K562 (cell line): ENCODE measurements at regions not wholly inside any gene's neighbourhood (a gene's known extent, or its start where the extent isn't known, plus 50 kb on each side); places are given as distances from the start of the nearest gene placed in this dataset.

Source experiments
- ATAC-seq: fragments of 200-7000 bp; cut with Tn5 transposase; 3 replicates; pipeline ENCODE4 v1.9.1; 2020; ENCODE audit warnings: moderate library complexity
- BruUV-seq: library from RNA; stranded (reverse); fragments of 400-500 nt; replicated peaks from 2 replicates; lab custom pipeline; 2021; lab: Mats Ljungman, UMichigan
- CTCF ChIA-PET: fragments of 300-600 bp; formaldehyde crosslinking; extraction: SDS; loops from one replicate; lab custom pipeline; 2021; ENCODE audit warnings: low intra/inter-chr PET ratio; lab: Yijun Ruan, JAX
- POLR2A ChIA-PET: fragments of 300-600, 350-650 bp; sonication (Branson Sonifier 250); formaldehyde crosslinking; extraction: SDS; loops from one replicate; lab custom pipeline; 2021; ENCODE audit warnings: antibody characterized with exemption, inconsistent platforms; lab: Yijun Ruan, JAX
- DNase-seq, 4 experiments: peaks; one replicate each; pipeline versions ENCODE4 v3.0.0 to v3.0.0-alpha.2; 2011 to 2018; ENCODE audit warnings: low spot score in 3 of 4, mixed read lengths in 3 of 4; ENCODE audit errors: extremely low read depth in 1 of 4
- FAIRE-seq: peaks from 2 replicates; lab custom pipeline; 2011; peaks lifted over from hg19 to GRCh38; lab: Jason Lieb, UNC
- H2AFZ ChIP-seq: 2 replicates; pipeline ENCODE4 v1.6.0; 2011; ENCODE audit warnings: low read depth, low read length, control low read depth, inconsistent platforms
- H3K27ac ChIP-seq: fragments of 200-600 bp; 3 replicates; pipeline ENCODE4 v1.8.0; 2011; ENCODE audit warnings: low read depth, mild to moderate bottlenecking, control low read depth, inconsistent platforms, low read length, moderate library complexity, mixed read lengths; ENCODE audit errors: extremely low read depth
- H3K27me3 ChIP-seq, 2 experiments: fragments of 300-600 bp in 1 of 2; 2 replicates in 1 of 2; 3 replicates in 1 of 2; pipeline versions ENCODE4 v1.6.0 to v1.8.0; 2011; ENCODE audit warnings: inconsistent platforms in 2 of 2, low read length in 2 of 2, mild to moderate bottlenecking in 1 of 2, mixed read lengths in 1 of 2, moderate library complexity in 1 of 2; ENCODE audit not compliant: control insufficient read depth in 2 of 2, insufficient read depth in 2 of 2
- H3K36me3 ChIP-seq: fragments of 300-600 bp; 3 replicates; pipeline ENCODE4 v1.8.0; 2011; ENCODE audit warnings: mild to moderate bottlenecking, low read length, inconsistent platforms; ENCODE audit not compliant: control insufficient read depth, insufficient read depth
- H3K4me1 ChIP-seq, 2 experiments: fragments of 200-600 bp in 1 of 2; replicated peaks in 1 of 2; 2 replicates in 1 of 2; 3 replicates in 1 of 2; pipeline versions ENCODE4 v1.5.1 to v1.8.0; 2011; ENCODE audit warnings: inconsistent platforms in 2 of 2, low read length in 2 of 2, mild to moderate bottlenecking in 1 of 2, mixed read lengths in 1 of 2, moderate library complexity in 1 of 2; ENCODE audit not compliant: control insufficient read depth in 2 of 2, insufficient read depth in 2 of 2
- H3K4me2 ChIP-seq: 2 replicates; pipeline ENCODE4 v1.6.1; 2011; ENCODE audit warnings: low read length, control low read depth, inconsistent platforms, mixed read lengths; ENCODE audit not compliant: insufficient read depth
- H3K4me3 ChIP-seq: fragments of 200-600 bp; sonication (generic), shearing (Covaris generic); 2 replicates; pipeline ENCODE4 v1.5.1; 2016; ENCODE audit warnings: control low read depth, inconsistent platforms
- H3K79me2 ChIP-seq: fragments of 200-600 bp; 3 replicates; pipeline ENCODE4 v1.8.0; 2011; ENCODE audit warnings: low read length, inconsistent platforms; ENCODE audit not compliant: control insufficient read depth, insufficient read depth
- H3K9ac ChIP-seq, 2 experiments: 2 replicates each; pipeline versions ENCODE4 v1.6.0 to v1.6.1; 2011; ENCODE audit warnings: low read depth in 2 of 2, low read length in 2 of 2, control low read depth in 1 of 2, inconsistent platforms in 1 of 2, mild to moderate bottlenecking in 1 of 2, mixed read lengths in 1 of 2; ENCODE audit not compliant: insufficient read depth in 1 of 2
- H3K9me1 ChIP-seq: one replicate; pipeline ENCODE4 v1.6.0; 2011; ENCODE audit warnings: inconsistent platforms, mild to moderate bottlenecking, low read length, moderate library complexity; ENCODE audit not compliant: control insufficient read depth, insufficient read depth
- H3K9me3 ChIP-seq: replicated peaks from 2 replicates; pipeline ENCODE4 v1.5.1; 2011; ENCODE audit warnings: low read depth, low read length, inconsistent platforms; ENCODE audit not compliant: control insufficient read depth, insufficient read depth
- H4K20me1 ChIP-seq: replicated peaks from 2 replicates; pipeline ENCODE4 v1.6.1; 2011; ENCODE audit warnings: low read length, inconsistent platforms, mixed read lengths; ENCODE audit not compliant: control insufficient read depth, insufficient read depth
- ATF1 ChIP-seq, 2 experiments: fragments of 450-650 bp in 1 of 2; IDR thresholded peaks; 2 replicates each; pipeline ENCODE4 v1.6.1; 2016; ENCODE audit warnings: missing compliant biosample characterization in 1 of 2, missing genetic modification characterization in 1 of 2
- BRF1 ChIP-seq: IDR thresholded peaks from 3 replicates; pipeline ENCODE4 v1.6.1; 2011; ENCODE audit warnings: borderline replicate concordance, mild to moderate bottlenecking; ENCODE audit not compliant: insufficient read length; ENCODE audit errors: extremely low read depth
- CTBP1 ChIP-seq: fragments of 450-650 bp; IDR thresholded peaks from 2 replicates; pipeline ENCODE4 v1.6.1; 2016; ENCODE audit warnings: borderline replicate concordance
- ELF2 ChIP-seq: fragments of 250-450 bp; sonication (Bioruptor Pico); IDR thresholded peaks from 2 replicates; pipeline ENCODE4 v1.5.0; 2021; ENCODE audit warnings: mild to moderate bottlenecking
- FOXK2 ChIP-seq, 2 experiments: fragments of 450-650 bp; IDR thresholded peaks in 1 of 2; conservative IDR thresholded peaks in 1 of 2; 2 replicates each; pipeline ENCODE4 v1.6.1; 2016; ENCODE audit warnings: low read depth in 2 of 2, mild to moderate bottlenecking in 1 of 2
- MCM5 ChIP-seq: fragments of 450-650 bp; IDR thresholded peaks from 2 replicates; pipeline ENCODE4 v1.6.1; 2016; ENCODE audit warnings: low read depth
- MYBL2 ChIP-seq, 2 experiments: fragments of 450-650 bp in 1 of 2; sonication (generic) in 1 of 2; formaldehyde crosslinking in 1 of 2; IDR thresholded peaks; 2 replicates each; pipeline versions ENCODE4 v1.6.1 to v1.8.1; 2017 to 2022; ENCODE audit warnings: borderline replicate concordance in 1 of 2, inconsistent platforms in 1 of 2, low read depth in 1 of 2, mild to moderate bottlenecking in 1 of 2, missing genetic modification reagents in 1 of 2, moderate library complexity in 1 of 2
- NFRKB ChIP-seq: fragments of 450-650 bp; IDR thresholded peaks from 2 replicates; pipeline ENCODE4 v1.6.1; 2016; ENCODE audit warnings: low read depth
- NFXL1 ChIP-seq: fragments of 450-650 bp; formaldehyde crosslinking; IDR thresholded peaks from 2 replicates; pipeline ENCODE4 v1.4.0; 2021; ENCODE audit warnings: mild to moderate bottlenecking
- OTX1 ChIP-seq: fragments of 450-650 bp; formaldehyde crosslinking; IDR thresholded peaks from 2 replicates; pipeline ENCODE4 v1.4.0; 2022; ENCODE audit warnings: mild to moderate bottlenecking
- PPARD ChIP-seq: fragments of 250-450 bp; sonication (Bioruptor Pico); IDR thresholded peaks from 2 replicates; pipeline ENCODE4 v1.8.0; 2022; ENCODE audit warnings: inconsistent platforms, mild to moderate bottlenecking, moderate library complexity
- RFX5 ChIP-seq: IDR thresholded peaks from 2 replicates; pipeline ENCODE4 v1.6.1; 2011; ENCODE audit warnings: low read depth, mild to moderate bottlenecking, improper control_type of control experiment, low read length
- ZNF143 ChIP-seq: sonication (generic); formaldehyde crosslinking; IDR thresholded peaks from 2 replicates; pipeline ENCODE4 v1.9.0; 2022; ENCODE audit warnings: mild to moderate bottlenecking, missing genetic modification reagents
- WGBS: fragments of 100-300 bp; shearing (Covaris generic); methylation state at CpG from one replicate; pipeline ENCODE4 v1.1.6; 2016; ENCODE audit warnings: low coverage, mixed read lengths; ENCODE audit not compliant: insufficient coverage; ENCODE audit errors: missing lambda C conversion rate; 5-methylcytosine and 5-hydroxymethylcytosine counted together
- in situ Hi-C: fragments of 300-500 bp; cut with MboI; formaldehyde crosslinking; loops from 4 replicates; pipeline ENCODE4 v1.15.0; 2018; ENCODE audit warnings: inconsistent platforms, mixed read lengths
- intact Hi-C: fragments of 100-400 bp; cut with micrococcal nuclease; formaldehyde crosslinking; loops from 2 replicates; pipeline ENCODE4 v1.14.2; 2022
- TF ChIP-seq, protein P1 (sequence below): fragments of 450-650 bp; IDR thresholded peaks from 2 replicates; pipeline ENCODE4 v1.6.1; 2017; ENCODE audit warnings: mild to moderate bottlenecking, moderate library complexity
- TF ChIP-seq, protein P2 (sequence below): fragments of 250-450 bp; sonication (Bioruptor Pico); IDR thresholded peaks from 2 replicates; pipeline ENCODE4 v1.5.0; 2020; ENCODE audit warnings: mild to moderate bottlenecking
- TF ChIP-seq, protein P3 (sequence below): fragments of 250-450 bp; sonication (Bioruptor Pico); IDR thresholded peaks from 2 replicates; pipeline ENCODE4 v1.8.0; 2022; ENCODE audit warnings: moderate library complexity, mild to moderate bottlenecking, inconsistent platforms

DNA sequence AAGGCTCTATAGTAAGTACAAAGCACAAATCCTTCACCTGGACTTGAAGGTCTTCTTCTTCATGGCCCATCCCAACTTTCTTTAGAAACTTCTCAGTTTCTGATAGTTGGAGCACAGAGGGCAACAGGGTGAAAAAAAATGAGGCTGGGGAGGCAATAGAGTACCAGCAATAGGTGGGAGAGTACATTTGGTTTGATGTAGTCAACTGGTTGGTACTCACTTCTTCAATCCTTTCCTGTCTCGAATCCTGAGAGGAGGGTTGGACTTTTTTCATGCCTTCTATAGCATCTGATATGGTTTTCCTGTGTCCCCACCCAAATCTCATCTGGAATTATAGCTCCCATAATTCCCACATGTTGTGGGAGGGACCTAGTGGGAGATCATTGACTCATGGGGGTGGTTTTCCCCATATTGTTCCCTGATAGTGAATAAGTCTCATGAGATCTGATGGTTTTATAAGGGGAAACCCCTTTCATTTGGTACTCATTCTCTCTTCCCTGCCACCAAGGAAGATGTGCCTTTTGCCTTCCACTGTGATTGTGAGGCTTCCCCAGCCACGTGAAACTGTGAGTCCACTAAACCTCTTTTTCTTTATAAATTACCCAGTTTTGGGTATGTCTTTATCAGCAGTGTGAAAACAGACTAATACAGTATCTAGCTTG is 75.9 kb upstream of the LCLAT1 start:
- H3K9me3 ChIP-seq = no peaks in the 10 kb centered on the region
- 5% methylated on average over 2 of the region's 2 CpGs for WGBS
- ChIA-PET POLR2A (interaction anchor here (0.5 to 0.6 kb wide), 2 partner anchors 12 to 179 kb away, joined by 3 to 4 read pairs; no protein-coding TSS in a partner anchor), CTCF (no interaction called here)
- no peak overlapping the region for H3K9ac ChIP-seq
- no peak overlapping the region for H3K27ac ChIP-seq
- peaks cover 22 to 54% of the 10 kb centered on the region in 2 experiments for H3K27me3 ChIP-seq
- in situ Hi-C loops (no loop called here), intact Hi-C loops (no loop called here)
- H3K79me2 ChIP-seq = no peaks in the 10 kb centered on the region
- no peak for ATAC-seq
- FAIRE-seq = no peak
- H3K36me3 ChIP-seq = no peaks in the 10 kb centered on the region
- DNase-seq = no peak
- no peak for TF ChIP-seq NFRKB
- no peak for TF ChIP-seq OTX1 (CRISPR knock-in tag)
- no peak for TF ChIP-seq ELF2 (CRISPR knock-in tag)
- no peak for TF ChIP-seq BRF1
- no peak for TF ChIP-seq ZNF143
- no peak for TF ChIP-seq ATF1 (CRISPR knock-in tag; IDR thresholded peaks at IDR 0.05)
- TF ChIP-seq ATF1 (tag; IDR thresholded peaks at IDR 0.05) = no peak
- TF ChIP-seq, protein P1, sequence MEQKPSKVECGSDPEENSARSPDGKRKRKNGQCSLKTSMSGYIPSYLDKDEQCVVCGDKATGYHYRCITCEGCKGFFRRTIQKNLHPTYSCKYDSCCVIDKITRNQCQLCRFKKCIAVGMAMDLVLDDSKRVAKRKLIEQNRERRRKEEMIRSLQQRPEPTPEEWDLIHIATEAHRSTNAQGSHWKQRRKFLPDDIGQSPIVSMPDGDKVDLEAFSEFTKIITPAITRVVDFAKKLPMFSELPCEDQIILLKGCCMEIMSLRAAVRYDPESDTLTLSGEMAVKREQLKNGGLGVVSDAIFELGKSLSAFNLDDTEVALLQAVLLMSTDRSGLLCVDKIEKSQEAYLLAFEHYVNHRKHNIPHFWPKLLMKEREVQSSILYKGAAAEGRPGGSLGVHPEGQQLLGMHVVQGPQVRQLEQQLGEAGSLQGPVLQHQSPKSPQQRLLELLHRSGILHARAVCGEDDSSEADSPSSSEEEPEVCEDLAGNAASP = no peak
- no peak for TF ChIP-seq PPARD (CRISPR knock-in tag)
- TF ChIP-seq MCM5 = no peak
- TF ChIP-seq RFX5 = no peak
- no peak for TF ChIP-seq FOXK2 (conservative IDR thresholded peaks at IDR 0.05 in 1 of 2, IDR thresholded peaks at IDR 0.05 in 1 of 2; ENCODE audit: low read depth in 2 of 2)
- TF ChIP-seq, protein P2, sequence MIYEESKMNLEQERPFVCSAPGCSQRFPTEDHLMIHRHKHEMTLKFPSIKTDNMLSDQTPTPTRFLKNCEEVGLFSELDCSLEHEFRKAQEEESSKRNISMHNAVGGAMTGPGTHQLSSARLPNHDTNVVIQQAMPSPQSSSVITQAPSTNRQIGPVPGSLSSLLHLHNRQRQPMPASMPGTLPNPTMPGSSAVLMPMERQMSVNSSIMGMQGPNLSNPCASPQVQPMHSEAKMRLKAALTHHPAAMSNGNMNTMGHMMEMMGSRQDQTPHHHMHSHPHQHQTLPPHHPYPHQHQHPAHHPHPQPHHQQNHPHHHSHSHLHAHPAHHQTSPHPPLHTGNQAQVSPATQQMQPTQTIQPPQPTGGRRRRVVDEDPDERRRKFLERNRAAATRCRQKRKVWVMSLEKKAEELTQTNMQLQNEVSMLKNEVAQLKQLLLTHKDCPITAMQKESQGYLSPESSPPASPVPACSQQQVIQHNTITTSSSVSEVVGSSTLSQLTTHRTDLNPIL = no peak
- TF ChIP-seq MYBL2 (IDR thresholded peaks at IDR 0.05; ENCODE audit: low read depth) = no peak
- TF ChIP-seq MYBL2 (CRISPR knock-in tag; IDR thresholded peaks at IDR 0.05; ENCODE audit: borderline replicate concordance) = no peak
- no peak for TF ChIP-seq NFXL1 (CRISPR knock-in tag)
- no peak for TF ChIP-seq CTBP1
- TF ChIP-seq, protein P3, sequence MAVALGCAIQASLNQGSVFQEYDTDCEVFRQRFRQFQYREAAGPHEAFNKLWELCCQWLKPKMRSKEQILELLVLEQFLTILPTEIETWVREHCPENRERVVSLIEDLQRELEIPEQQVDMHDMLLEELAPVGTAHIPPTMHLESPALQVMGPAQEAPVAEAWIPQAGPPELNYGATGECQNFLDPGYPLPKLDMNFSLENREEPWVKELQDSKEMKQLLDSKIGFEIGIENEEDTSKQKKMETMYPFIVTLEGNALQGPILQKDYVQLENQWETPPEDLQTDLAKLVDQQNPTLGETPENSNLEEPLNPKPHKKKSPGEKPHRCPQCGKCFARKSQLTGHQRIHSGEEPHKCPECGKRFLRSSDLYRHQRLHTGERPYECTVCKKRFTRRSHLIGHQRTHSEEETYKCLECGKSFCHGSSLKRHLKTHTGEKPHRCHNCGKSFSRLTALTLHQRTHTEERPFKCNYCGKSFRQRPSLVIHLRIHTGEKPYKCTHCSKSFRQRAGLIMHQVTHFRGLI (CRISPR knock-in tag) = no peak
- H3K4me2 ChIP-seq = no peak overlapping the region
- no TSS peak for BruUV-seq
- no peaks in the 10 kb centered on the region for H3K9me1 ChIP-seq
- no peaks in the 10 kb centered on the region for H4K20me1 ChIP-seq
- H2AFZ ChIP-seq = no peak overlapping the region
- H3K4me3 ChIP-seq = no peak overlapping the region
- peaks cover 0 to 3% of the 10 kb centered on the region in 2 experiments; a peak in 1 of 5 replicates for H3K4me1 ChIP-seq
